ENCODE measurements at regions not wholly inside any gene's neighbourhood (a gene's known extent, or its start where the extent isn't known, plus 50 kb on each side); places are given as distances from the start of the nearest gene placed in this dataset.

- DNase-seq (no peak), ATAC-seq (replicated peaks) (no peak)
- peaks cover 0 to 6% of the 10 kb centered on the region in 2 donors for H3K27me3 Mint-ChIP-seq
- no peak overlapping the region for H3K4me3 Mint-ChIP-seq
- no peak overlapping the region for H3K27ac Mint-ChIP-seq
- no peaks in the 10 kb centered on the region for H3K4me1 Mint-ChIP-seq
- peaks cover 0 to 2% of the 10 kb centered on the region in 2 donors for H3K9me3 Mint-ChIP-seq
- H3K36me3 Mint-ChIP-seq: no peaks in the 10 kb centered on the region
These were observed 81.4 kb upstream of the WDR1 start for GRCh38 chr4:10197952-10198351.

- no peak overlapping the region for H3K4me3 Mint-ChIP-seq
- H3K27me3 Mint-ChIP-seq: peaks cover 0 to 8% of the 10 kb centered on the region in 2 donors
- ATAC-seq (replicated peaks) (no peak), DNase-seq (no peak)
- no peaks in the 10 kb centered on the region for H3K36me3 Mint-ChIP-seq
- H3K27ac Mint-ChIP-seq: no peak overlapping the region
- H3K4me1 Mint-ChIP-seq: no peaks in the 10 kb centered on the region
- H3K9me3 Mint-ChIP-seq: peaks cover 0 to 2% of the 10 kb centered on the region in 2 donors
These were observed 79.6 kb upstream of the WDR1 start for GRCh38 chr4:10196191-10196590.

GRCh38 chr4:10192331-10192730 lies 75.7 kb upstream of the WDR1 start:
- Mint-ChIP-seq H3K4me1 (no peaks in the 10 kb centered on the region), H3K4me3 (no peak overlapping the region), H3K9me3 (peaks cover 0 to 2% of the 10 kb centered on the region in 2 donors), H3K36me3 (no peaks in the 10 kb centered on the region), H3K27me3 (peaks cover 6% of the 10 kb centered on the region in 2 donors), H3K27ac (no peak overlapping the region)
- DNase-seq (no peak), ATAC-seq (replicated peaks) (no peak)

- Mint-ChIP-seq H3K4me1 (no peaks in the 10 kb centered on the region), H3K36me3 (no peaks in the 10 kb centered on the region), H3K9me3 (no peaks in the 10 kb centered on the region), H3K4me3 (no peak overlapping the region), H3K27me3 (peaks cover 11 to 14% of the 10 kb centered on the region in 2 donors), H3K27ac (no peak overlapping the region)
- ATAC-seq (replicated peaks): no peak
- DNase-seq: no peak
These were observed 71.9 kb upstream of the WDR1 start for GRCh38 chr4:10188400-10189004.

- ATAC-seq (replicated peaks): no peak
- H3K4me3 Mint-ChIP-seq: no peak overlapping the region
- H3K4me1 Mint-ChIP-seq: peaks cover 0 to 5% of the 10 kb centered on the region in 2 donors
These were observed 69.9 kb upstream of the WDR1 start for GRCh38 chr4:10186228-10187214.

GRCh38 chr4:10185518-10186227 lies 69.1 kb upstream of the WDR1 start:
- H3K9me3 Mint-ChIP-seq: no peaks in the 10 kb centered on the region
- H3K27me3 Mint-ChIP-seq: peaks cover 11% of the 10 kb centered on the region in 2 donors
- ATAC-seq (replicated peaks) (no peak), DNase-seq (no peak)
- H3K4me1 Mint-ChIP-seq: peaks cover 7 to 13% of the 10 kb centered on the region in 2 donors
- H3K36me3 Mint-ChIP-seq: no peaks in the 10 kb centered on the region
- H3K4me3 Mint-ChIP-seq: no peak overlapping the region
- no peak overlapping the region for H3K27ac Mint-ChIP-seq

More at GRCh38 chr4:10186228-10187214, 69.9 kb upstream of the WDR1 start:
- no peaks in the 10 kb centered on the region for H3K36me3 Mint-ChIP-seq
- H3K9me3 Mint-ChIP-seq: no peaks in the 10 kb centered on the region
- DNase-seq: no peak
- no peak overlapping the region for H3K27ac Mint-ChIP-seq
- H3K27me3 Mint-ChIP-seq: peaks cover 11 to 17% of the 10 kb centered on the region in 2 donors

GRCh38 chr4:10184501-10184938 lies 67.9 kb upstream of the WDR1 start:
- no peak overlapping the region for H3K4me3 Mint-ChIP-seq
- no peaks in the 10 kb centered on the region for H3K9me3 Mint-ChIP-seq
- no peak for ATAC-seq (replicated peaks)
- no peaks in the 10 kb centered on the region for H3K36me3 Mint-ChIP-seq
- peaks cover 11% of the 10 kb centered on the region in 2 donors for H3K27me3 Mint-ChIP-seq
- no peak for DNase-seq
- no peak overlapping the region for H3K27ac Mint-ChIP-seq
- H3K4me1 Mint-ChIP-seq: peaks cover 7 to 14% of the 10 kb centered on the region in 2 donors

- H3K4me3 Mint-ChIP-seq: no peak overlapping the region
- H3K9me3 Mint-ChIP-seq: no peaks in the 10 kb centered on the region
- H3K4me1 Mint-ChIP-seq: peaks cover 7 to 14% of the 10 kb centered on the region in 2 donors
- H3K36me3 Mint-ChIP-seq: no peaks in the 10 kb centered on the region
- no peak for DNase-seq
- ATAC-seq (replicated peaks): no peak
- peaks cover 11% of the 10 kb centered on the region in 2 donors for H3K27me3 Mint-ChIP-seq
- no peak overlapping the region for H3K27ac Mint-ChIP-seq
These were observed 67.4 kb upstream of the WDR1 start for GRCh38 chr4:10184041-10184440.

- H3K36me3 Mint-ChIP-seq: no peaks in the 10 kb centered on the region
- H3K4me3 Mint-ChIP-seq: no peak overlapping the region
- peaks cover 9 to 11% of the 10 kb centered on the region in 2 donors for H3K27me3 Mint-ChIP-seq
- H3K27ac Mint-ChIP-seq: no peak overlapping the region
- ATAC-seq (replicated peaks) (no peak), DNase-seq (no peak)
- H3K9me3 Mint-ChIP-seq: no peaks in the 10 kb centered on the region
- H3K4me1 Mint-ChIP-seq: peaks cover 7 to 14% of the 10 kb centered on the region in 2 donors
These were observed 66.9 kb upstream of the WDR1 start for GRCh38 chr4:10183462-10183861.

GRCh38 chr4:10182446-10183424 lies 66.1 kb upstream of the WDR1 start:
- Mint-ChIP-seq H3K36me3 (no peaks in the 10 kb centered on the region), H3K4me1 (peaks cover 7 to 14% of the 10 kb centered on the region in 2 donors)
- no peak for ATAC-seq (replicated peaks)

GRCh38 chr4:10181745-10182445 lies 65.3 kb upstream of the WDR1 start:
- no peak for DNase-seq
- no peak overlapping the region for H3K4me3 Mint-ChIP-seq
- no peak for ATAC-seq (replicated peaks)
- no peak overlapping the region for H3K27ac Mint-ChIP-seq
- peaks cover 7 to 14% of the 10 kb centered on the region in 2 donors for H3K4me1 Mint-ChIP-seq
- no peaks in the 10 kb centered on the region for H3K36me3 Mint-ChIP-seq
- H3K9me3 Mint-ChIP-seq: no peaks in the 10 kb centered on the region
- peaks cover 6 to 10% of the 10 kb centered on the region in 2 donors for H3K27me3 Mint-ChIP-seq

More at GRCh38 chr4:10182446-10183424, 66.1 kb upstream of the WDR1 start:
- no peak overlapping the region for H3K4me3 Mint-ChIP-seq
- no peak for DNase-seq
- H3K27ac Mint-ChIP-seq: no peak overlapping the region
- peaks cover 6 to 11% of the 10 kb centered on the region in 2 donors for H3K27me3 Mint-ChIP-seq
- no peaks in the 10 kb centered on the region for H3K9me3 Mint-ChIP-seq

GRCh38 chr4:10180927-10181744 lies 64.5 kb upstream of the WDR1 start:
- H3K27me3 Mint-ChIP-seq: peaks cover 6% of the 10 kb centered on the region in 2 donors
- peak; percentile 93 to 97 for ATAC-seq (replicated peaks)
- no peaks in the 10 kb centered on the region for H3K36me3 Mint-ChIP-seq
- H3K4me3 Mint-ChIP-seq: no peak overlapping the region
- no peaks in the 10 kb centered on the region for H3K9me3 Mint-ChIP-seq
- peak overlapping the region; percentile 6 for H3K27ac Mint-ChIP-seq
- DNase-seq: peak; percentile 3
- peaks cover 7 to 14% of the 10 kb centered on the region in 2 donors for H3K4me1 Mint-ChIP-seq

All from stimulated activated naive B cell treated with anti-CD40 and anti-IgM and Interleukin-4, amounts not matched to agents 10 μg/mL and 1 μg/mL and 100 μg/mL, for 72 hours (primary cell).